CD4-positive, alpha-beta memory T cell (primary cell): ENCODE measurements at regions not wholly inside any gene's neighbourhood (a gene's known extent, or its start where the extent isn't known, plus 50 kb on each side); places are given as distances from the start of the nearest gene placed in this dataset.

Experiments used
- CTCF ChIA-PET: fragments of 350-600 bp; sonication (Branson Sonifier 250); formaldehyde crosslinking; loops from one replicate; lab custom pipeline; 2021; ENCODE audit warnings: inconsistent platforms; ENCODE audit not compliant: partially characterized antibody; lab: Charles Lee
- POLR2A ChIA-PET: fragments of 350-600 bp; sonication (Branson Sonifier 250); formaldehyde crosslinking; loops from one replicate; lab custom pipeline; 2021; ENCODE audit not compliant: partially characterized antibody; lab: Charles Lee
- DNase-seq, 5 donors: peaks; one replicate each; pipeline versions ENCODE4 v3.0.0 to v3.0.0-alpha.2; 2020 to 2022; ENCODE audit warnings: mixed read lengths in 1 of 5
- H3K27ac ChIP-seq: one replicate; pipeline ENCODE4 v1.7.0; 2013; ENCODE audit warnings: low read depth, low read length
- H3K27me3 ChIP-seq: 2 replicates; pipeline ENCODE4 v1.7.0; 2013; ENCODE audit warnings: mild to moderate bottlenecking, low read length, moderate library complexity; ENCODE audit not compliant: insufficient read depth
- H3K36me3 ChIP-seq: 2 replicates; pipeline ENCODE4 v1.7.0; 2013; ENCODE audit warnings: mild to moderate bottlenecking, low read length, moderate library complexity; ENCODE audit not compliant: insufficient read depth
- H3K4me1 ChIP-seq: 2 replicates; pipeline ENCODE4 v1.7.0; 2013; ENCODE audit warnings: mild to moderate bottlenecking, low read length, moderate library complexity; ENCODE audit not compliant: insufficient read depth
- H3K4me3 ChIP-seq, 2 donors: one replicate each; pipeline ENCODE4 v1.7.0; 2013; ENCODE audit warnings: low read length in 2 of 2, mild to moderate bottlenecking in 1 of 2
- H3K9me3 ChIP-seq, 2 donors: one replicate each; pipeline ENCODE4 v1.7.0; 2013; ENCODE audit warnings: low read length in 2 of 2, control low read depth in 1 of 2; ENCODE audit not compliant: control insufficient read depth in 1 of 2
- H3K27ac Mint-ChIP-seq, 7 donors: one replicate each; pipeline ENCODE4 v1.8.0; 2020 to 2021; ENCODE audit warnings: mixed read lengths in 7 of 7, mild to moderate bottlenecking in 6 of 7, inconsistent platforms in 3 of 7, moderate library complexity in 3 of 7
- H3K27me3 Mint-ChIP-seq, 2 donors: one replicate each; pipeline ENCODE4 v1.8.0; 2020 to 2021; ENCODE audit warnings: mixed read lengths in 2 of 2
- H3K36me3 Mint-ChIP-seq, 2 donors: one replicate each; pipeline ENCODE4 v1.8.0; 2020 to 2021; ENCODE audit warnings: mixed read lengths in 2 of 2, inconsistent platforms in 1 of 2, mild to moderate bottlenecking in 1 of 2
- H3K4me1 Mint-ChIP-seq, 4 donors: one replicate each; pipeline ENCODE4 v1.8.0; 2020 to 2021; ENCODE audit warnings: mixed read lengths in 4 of 4, mild to moderate bottlenecking in 1 of 4
- H3K4me3 Mint-ChIP-seq, 8 donors: one replicate each; pipeline ENCODE4 v1.8.0; 2020 to 2021; ENCODE audit warnings: mixed read lengths in 8 of 8, mild to moderate bottlenecking in 7 of 8, moderate library complexity in 6 of 8, inconsistent platforms in 3 of 8
- H3K9me3 Mint-ChIP-seq, 8 donors: one replicate each; pipeline ENCODE4 v1.8.0; 2020 to 2021; ENCODE audit warnings: mixed read lengths in 8 of 8, mild to moderate bottlenecking in 5 of 8, inconsistent platforms in 3 of 8, moderate library complexity in 1 of 8
- intact Hi-C: fragments of 100-400 bp; cut with micrococcal nuclease; formaldehyde crosslinking; loops from one replicate; pipeline ENCODE4 v1.15.1; 2023

DNA sequence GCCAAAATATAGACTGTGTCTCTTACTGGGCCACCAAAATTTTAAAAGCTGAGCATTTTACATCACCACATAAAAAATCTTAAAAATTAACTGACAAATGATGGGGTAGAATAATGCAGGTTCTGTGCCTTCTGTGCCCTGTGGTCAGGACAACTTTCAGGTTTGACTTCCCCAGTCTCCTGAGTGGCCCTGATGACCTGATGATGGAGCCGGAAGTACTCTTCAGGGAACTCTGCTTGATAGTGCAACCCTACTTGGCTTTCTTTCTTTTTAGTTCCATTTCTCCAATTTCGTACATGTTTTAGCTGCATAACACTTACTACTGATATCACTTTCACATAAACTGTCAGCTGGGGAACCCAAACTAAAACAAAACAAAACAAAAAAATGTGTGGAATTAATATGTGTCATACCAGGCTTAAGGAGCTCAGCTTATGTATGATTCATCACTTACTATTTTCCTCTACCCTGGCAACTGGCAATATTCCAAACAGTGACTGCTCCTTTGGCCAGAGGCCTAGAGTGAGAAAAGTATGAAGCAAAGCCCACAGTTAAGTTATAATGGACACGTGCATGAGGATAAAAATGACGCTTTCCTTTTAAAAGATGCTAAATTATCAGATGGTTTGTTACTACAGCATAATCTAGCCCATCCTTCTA lies 194.3 kb downstream of the BCHE start:
- H3K9me3 ChIP-seq, result no peaks in the 10 kb centered on the region
- H3K27me3 ChIP-seq, result no peaks in the 10 kb centered on the region
- POLR2A ChIA-PET, result no interaction called here
- no peak overlapping the region for H3K4me3 ChIP-seq
- intact Hi-C loops, result no loop called here
- Mint-ChIP-seq H3K9me3 (peaks cover 0 to 6% (median 2%) of the 10 kb centered on the region in 8 donors), H3K4me3 (no peak overlapping the region), H3K27me3 (no peaks in the 10 kb centered on the region), H3K27ac (no peak overlapping the region), H3K4me1 (no peaks in the 10 kb centered on the region), H3K36me3 (no peaks in the 10 kb centered on the region)
- no peak overlapping the region for H3K27ac ChIP-seq
- no peak for DNase-seq
- no peaks in the 10 kb centered on the region for H3K36me3 ChIP-seq
- CTCF ChIA-PET, result no interaction called here
- no peaks in the 10 kb centered on the region for H3K4me1 ChIP-seq

DNA sequence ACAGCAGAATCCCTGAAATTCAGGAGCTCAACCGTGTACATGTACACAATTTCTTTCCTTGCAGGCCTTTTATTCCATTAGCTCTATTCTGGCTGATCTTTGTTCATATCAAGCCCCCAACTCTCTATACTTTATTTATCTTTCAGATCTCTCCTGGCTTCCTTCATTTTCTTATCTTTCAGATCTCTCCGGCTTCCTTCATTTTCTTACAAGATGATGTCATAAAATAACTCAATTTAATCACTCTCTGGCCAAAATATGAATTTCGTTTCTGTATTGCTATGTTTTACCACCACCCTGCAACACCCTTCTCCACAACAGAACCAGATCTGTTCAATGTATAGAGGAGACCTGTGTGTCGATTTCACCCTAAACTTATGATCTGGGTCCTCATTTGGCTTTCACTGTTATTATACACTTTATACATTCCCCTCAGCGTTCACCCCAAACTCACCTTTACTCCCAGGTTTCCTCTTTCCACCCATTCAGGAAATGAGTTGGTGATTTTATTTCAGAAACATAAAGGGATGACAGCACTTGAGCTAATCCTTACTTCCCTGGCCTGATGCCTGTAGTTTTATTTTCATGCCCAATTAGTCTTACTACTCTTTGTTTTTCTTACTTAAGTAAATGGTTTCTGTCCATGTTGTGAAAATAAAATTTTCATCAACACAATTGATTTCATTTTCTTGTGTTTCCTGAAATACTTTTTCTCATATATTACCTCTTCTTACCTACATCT lies 195.5 kb downstream of the BCHE start:
- Mint-ChIP-seq H3K9me3 (peaks cover 0 to 5% (median 2%) of the 10 kb centered on the region in 8 donors), H3K4me1 (no peaks in the 10 kb centered on the region), H3K4me3 (no peak overlapping the region), H3K36me3 (no peaks in the 10 kb centered on the region), H3K27ac (no peak overlapping the region), H3K27me3 (no peaks in the 10 kb centered on the region)
- H3K4me1 ChIP-seq, result no peaks in the 10 kb centered on the region
- CTCF ChIA-PET, result no interaction called here
- intact Hi-C loops, result no loop called here
- no peaks in the 10 kb centered on the region for H3K27me3 ChIP-seq
- H3K36me3 ChIP-seq, result no peaks in the 10 kb centered on the region
- POLR2A ChIA-PET, result no interaction called here
- DNase-seq, result no peak
- H3K27ac ChIP-seq, result no peak overlapping the region
- H3K4me3 ChIP-seq, result no peak overlapping the region
- H3K9me3 ChIP-seq, result no peaks in the 10 kb centered on the region

- no peak for DNase-seq
- intact Hi-C loops, result no loop called here
- Histone ChIP-seq H3K27me3 (no peaks in the 10 kb centered on the region), H3K4me1 (no peaks in the 10 kb centered on the region), H3K4me3 (no peak overlapping the region), H3K36me3 (no peaks in the 10 kb centered on the region), H3K27ac (no peak overlapping the region), H3K9me3 (no peaks in the 10 kb centered on the region)
- no peak overlapping the region for H3K27ac Mint-ChIP-seq
- POLR2A ChIA-PET, result no interaction called here
- H3K9me3 Mint-ChIP-seq, result peaks cover 0 to 7% (median 3%) of the 10 kb centered on the region in 8 donors
- CTCF ChIA-PET, result no interaction called here
- no peak overlapping the region for H3K4me3 Mint-ChIP-seq
- H3K4me1 Mint-ChIP-seq, result no peaks in the 10 kb centered on the region
- H3K36me3 Mint-ChIP-seq, result no peaks in the 10 kb centered on the region
- H3K27me3 Mint-ChIP-seq, result no peaks in the 10 kb centered on the region
These were observed 196.3 kb downstream of the BCHE start for GRCh38 chr3:165640970-165641369.

- H3K36me3 ChIP-seq, result no peaks in the 10 kb centered on the region
- DNase-seq, result no peak
- H3K27ac Mint-ChIP-seq, result no peak overlapping the region
- intact Hi-C loops, result no loop called here
- H3K4me3 Mint-ChIP-seq, result no peak overlapping the region
- no peak overlapping the region for H3K4me3 ChIP-seq
- H3K27me3 Mint-ChIP-seq, result no peaks in the 10 kb centered on the region
- no peaks in the 10 kb centered on the region for H3K36me3 Mint-ChIP-seq
- H3K9me3 ChIP-seq, result no peaks in the 10 kb centered on the region
- peaks cover 0 to 15% (median 3%) of the 10 kb centered on the region in 8 donors for H3K9me3 Mint-ChIP-seq
- ChIA-PET POLR2A (no interaction called here), CTCF (no interaction called here)
- H3K27ac ChIP-seq, result no peak overlapping the region
- no peaks in the 10 kb centered on the region for H3K4me1 Mint-ChIP-seq
- H3K27me3 ChIP-seq, result no peaks in the 10 kb centered on the region
- no peaks in the 10 kb centered on the region for H3K4me1 ChIP-seq
These were observed 197.2 kb downstream of the BCHE start for GRCh38 chr3:165640031-165640430.

- Histone ChIP-seq H3K9me3 (no peaks in the 10 kb centered on the region), H3K27ac (no peak overlapping the region), H3K4me1 (no peaks in the 10 kb centered on the region), H3K36me3 (no peaks in the 10 kb centered on the region), H3K4me3 (no peak overlapping the region), H3K27me3 (no peaks in the 10 kb centered on the region)
- DNase-seq, result no peak
- H3K4me1 Mint-ChIP-seq, result no peaks in the 10 kb centered on the region
- ChIA-PET POLR2A (no interaction called here), CTCF (no interaction called here)
- no peaks in the 10 kb centered on the region for H3K36me3 Mint-ChIP-seq
- H3K27me3 Mint-ChIP-seq, result no peaks in the 10 kb centered on the region
- intact Hi-C loops, result no loop called here
- H3K9me3 Mint-ChIP-seq, result peaks cover 0 to 25% (median 8%) of the 10 kb centered on the region in 8 donors
- no peak overlapping the region for H3K27ac Mint-ChIP-seq
- no peak overlapping the region for H3K4me3 Mint-ChIP-seq
These were observed 199.2 kb downstream of the BCHE start for GRCh38 chr3:165638034-165638433.

- CTCF ChIA-PET, result no interaction called here
These were observed 200.6 kb downstream of the BCHE start for GRCh38 chr3:165636684-165637015.

GRCh38 chr3:165635791-165636683 lies 201.2 kb downstream of the BCHE start:
- CTCF ChIA-PET, result interaction anchor here (0.6 kb wide), 1 partner anchor 228 kb away, joined by 3 read pairs; no protein-coding TSS in a partner anchor
- Mint-ChIP-seq H3K27ac (no peak overlapping the region), H3K4me3 (no peak overlapping the region), H3K36me3 (no peaks in the 10 kb centered on the region), H3K9me3 (peaks cover 0 to 21% (median 8%) of the 10 kb centered on the region in 8 donors), H3K4me1 (no peaks in the 10 kb centered on the region), H3K27me3 (no peaks in the 10 kb centered on the region)
- intact Hi-C loops, result no loop called here
- Histone ChIP-seq H3K27me3 (no peaks in the 10 kb centered on the region), H3K9me3 (no peaks in the 10 kb centered on the region), H3K4me1 (no peaks in the 10 kb centered on the region), H3K27ac (no peak overlapping the region), H3K4me3 (no peak overlapping the region), H3K36me3 (no peaks in the 10 kb centered on the region)
- DNase-seq, result no peak
- POLR2A ChIA-PET, result no interaction called here

More at GRCh38 chr3:165636684-165637015, 200.6 kb downstream of the BCHE start:
- Histone ChIP-seq H3K36me3 (no peaks in the 10 kb centered on the region), H3K4me1 (no peaks in the 10 kb centered on the region), H3K4me3 (no peak overlapping the region), H3K27me3 (no peaks in the 10 kb centered on the region), H3K27ac (no peak overlapping the region), H3K9me3 (no peaks in the 10 kb centered on the region)
- peaks cover 0 to 21% (median 8%) of the 10 kb centered on the region in 8 donors for H3K9me3 Mint-ChIP-seq
- no peaks in the 10 kb centered on the region for H3K36me3 Mint-ChIP-seq
- no peaks in the 10 kb centered on the region for H3K27me3 Mint-ChIP-seq
- H3K4me1 Mint-ChIP-seq, result no peaks in the 10 kb centered on the region
- no peak overlapping the region for H3K4me3 Mint-ChIP-seq
- DNase-seq, result no peak
- POLR2A ChIA-PET, result no interaction called here
- H3K27ac Mint-ChIP-seq, result no peak overlapping the region
- intact Hi-C loops, result no loop called here
